SKM-1 (cell line): ENCODE measurements at regions not wholly inside any gene's neighbourhood (a gene's known extent, or its start where the extent isn't known, plus 50 kb on each side); places are given as distances from the start of the nearest gene placed in this dataset.

Source experiments
- DNase-seq: peaks from one replicate; lab custom pipeline; 2025; ENCODE audit not compliant: unreplicated experiment; lab: John Stamatoyannopoulos, UW

DNA sequence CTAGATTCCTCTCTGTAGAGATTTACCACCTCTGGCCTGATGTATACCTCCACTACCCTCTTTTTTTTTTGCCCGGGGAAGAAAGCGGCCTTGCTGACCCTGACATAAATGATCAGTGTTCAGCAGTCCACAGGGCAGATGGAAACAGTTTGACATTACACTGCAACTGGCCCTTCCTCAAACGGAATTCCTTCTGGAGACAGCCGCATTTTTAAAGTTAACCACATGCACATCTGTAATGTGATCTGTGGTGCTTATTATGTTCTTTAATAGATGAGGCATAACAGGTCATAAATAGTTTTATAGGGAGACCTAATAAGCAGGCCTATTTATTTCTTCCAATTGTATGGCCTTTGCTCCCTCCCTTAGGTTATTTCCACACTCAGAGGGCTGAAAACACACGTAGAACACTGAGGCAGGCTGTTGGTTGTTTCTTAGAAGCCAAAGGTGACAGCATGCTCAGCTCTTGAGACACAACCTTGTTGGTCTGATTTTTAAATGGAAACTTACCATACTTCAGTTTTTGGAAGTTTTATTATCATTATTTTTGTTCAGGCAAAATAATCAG lies 84.0 kb upstream of the APC start:
- DNase-seq, result no peak

- DNase-seq, result no peak
Measured at GRCh38 chr5:112655513-112655912, 82.2 kb upstream of the APC start.

DNA sequence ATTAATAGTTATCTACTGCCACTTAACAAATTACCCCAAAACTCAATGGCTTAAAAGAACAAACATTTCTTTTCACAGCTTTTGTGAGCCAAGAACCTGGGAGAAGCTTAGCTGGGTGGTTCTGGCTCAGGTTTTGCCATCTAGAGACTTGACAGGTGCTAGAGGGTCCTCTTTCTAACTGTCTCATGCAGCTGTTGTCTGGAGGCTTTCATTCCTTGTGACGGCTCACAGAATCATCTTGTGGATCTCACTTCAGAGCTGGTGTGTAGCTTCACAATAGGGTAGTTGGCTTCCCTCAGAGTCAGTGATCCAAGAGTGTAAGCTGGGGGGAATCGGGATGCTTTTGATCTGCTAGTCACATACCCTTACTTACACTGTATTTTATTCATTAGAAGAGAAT lies 81.2 kb upstream of the APC start:
- DNase-seq, result no peak

GRCh38 chr5:112657804-112658203 lies 79.9 kb upstream of the APC start:
- no peak for DNase-seq

DNA sequence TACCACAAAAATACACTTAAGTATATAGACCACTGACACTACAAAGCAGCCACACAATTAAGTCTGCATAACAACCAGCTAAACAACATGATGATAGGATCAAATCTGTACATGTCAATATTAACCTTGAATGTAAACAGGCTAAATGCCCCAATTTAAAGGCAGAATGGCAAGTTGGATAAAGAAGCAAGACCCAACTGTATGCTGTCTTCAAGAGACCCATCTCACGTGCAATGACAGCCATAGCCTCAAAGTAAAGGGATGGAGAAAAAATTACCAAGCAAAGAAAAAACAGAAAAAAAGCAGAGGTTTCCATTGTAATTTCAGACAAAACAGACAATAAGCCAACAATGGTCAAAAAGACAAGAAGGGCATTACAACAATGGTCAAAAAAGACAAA lies 77.3 kb upstream of the APC start:
- DNase-seq, result no peak

- no peak for DNase-seq
Measured at GRCh38 chr5:112663146-112663545, 74.5 kb upstream of the APC start.

GRCh38 chr5:112668016-112668415 lies 69.7 kb upstream of the APC start:
- DNase-seq, result no peak

DNA sequence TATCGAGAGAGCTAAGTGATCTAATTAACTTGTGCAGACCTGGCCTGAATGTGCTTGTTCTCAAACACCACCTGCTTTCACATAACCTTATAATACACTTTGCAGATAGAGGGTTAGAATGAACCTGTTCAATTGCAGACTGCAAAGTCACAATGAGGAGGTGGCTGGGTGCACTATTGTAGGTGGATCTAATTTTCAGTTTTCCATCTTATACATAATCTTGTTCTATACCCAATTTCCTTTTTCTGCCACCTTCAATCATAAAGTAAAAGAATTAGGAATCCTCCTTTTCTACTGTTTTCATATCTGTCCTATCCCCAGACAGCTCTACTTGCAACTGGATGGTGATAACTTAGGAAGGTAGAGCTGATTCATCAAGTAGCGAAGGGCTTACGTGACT lies 68.8 kb upstream of the APC start:
- DNase-seq, result no peak

DNA sequence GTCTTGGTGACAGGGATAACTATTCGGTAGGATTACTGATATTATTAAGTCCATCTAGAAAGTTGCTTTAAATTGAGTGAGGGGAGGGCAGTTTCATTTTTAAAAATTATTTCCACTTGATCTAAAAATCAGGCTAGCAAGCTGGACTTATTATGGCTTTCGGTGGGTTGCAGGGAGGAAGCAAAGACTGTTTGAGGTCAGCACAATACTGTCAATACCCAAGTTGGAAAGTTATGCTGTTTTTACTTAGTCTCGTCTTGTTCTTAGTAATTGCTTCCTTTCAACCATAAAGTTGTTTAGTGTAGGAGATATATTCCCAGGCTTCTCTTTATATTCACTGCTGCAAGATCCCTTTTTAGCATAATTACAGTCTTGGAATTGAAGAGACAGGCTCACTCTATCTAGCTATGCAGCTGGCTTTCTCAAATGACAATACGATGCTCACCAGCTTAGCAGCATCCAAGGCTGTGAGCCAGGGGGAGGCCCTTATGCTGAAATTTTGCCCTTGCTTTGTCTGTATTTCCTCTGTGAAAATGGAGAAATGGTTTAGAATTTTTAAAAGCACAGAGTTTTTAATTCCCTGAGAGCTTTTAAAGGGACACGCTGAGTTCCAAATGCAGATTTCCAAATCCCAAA lies 68.2 kb upstream of the APC start:
- DNase-seq, result no peak

DNA sequence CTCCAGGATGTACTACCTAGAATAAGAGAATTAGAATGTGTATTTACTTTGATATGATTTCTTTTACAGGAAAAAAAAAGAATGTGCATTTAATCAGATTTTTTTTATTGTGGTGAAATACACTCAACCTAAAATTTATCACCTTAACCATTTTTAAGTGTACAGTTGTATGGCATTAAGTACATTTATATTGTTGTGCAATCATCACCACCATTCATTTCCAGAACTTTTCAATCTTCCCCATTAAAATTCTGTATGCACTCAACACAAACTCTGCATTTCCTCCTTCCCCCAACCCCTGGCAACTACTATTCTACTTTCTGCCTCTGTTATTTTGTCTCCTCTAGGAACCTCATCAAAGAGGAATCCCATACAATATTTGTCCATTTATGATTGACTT lies 66.0 kb upstream of the APC start:
- DNase-seq, result no peak

GRCh38 chr5:112681481-112681908 lies 56.2 kb upstream of the APC start:
- DNase-seq, result no peak

DNA sequence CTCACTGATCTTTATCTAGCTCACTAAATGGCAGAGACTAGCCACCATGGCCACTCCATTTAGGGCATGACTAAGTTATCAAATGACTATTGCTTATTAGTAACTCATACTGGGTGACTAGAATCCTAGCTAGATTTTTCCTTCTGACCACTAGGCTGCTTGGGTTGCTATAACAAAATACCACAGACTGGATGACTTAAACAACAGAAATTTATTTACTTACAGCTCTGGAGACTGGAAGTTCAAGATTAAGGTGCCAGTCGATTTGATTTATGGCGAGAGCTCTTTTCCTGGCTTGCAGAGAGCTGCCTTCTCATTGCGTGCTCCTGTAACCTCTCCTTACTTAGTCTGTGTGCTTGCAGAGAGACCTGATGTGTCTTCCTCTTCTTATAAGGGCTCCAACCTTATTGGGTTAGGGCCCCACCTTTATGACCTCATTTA lies 55.0 kb upstream of the APC start:
- no peak for DNase-seq

DNA sequence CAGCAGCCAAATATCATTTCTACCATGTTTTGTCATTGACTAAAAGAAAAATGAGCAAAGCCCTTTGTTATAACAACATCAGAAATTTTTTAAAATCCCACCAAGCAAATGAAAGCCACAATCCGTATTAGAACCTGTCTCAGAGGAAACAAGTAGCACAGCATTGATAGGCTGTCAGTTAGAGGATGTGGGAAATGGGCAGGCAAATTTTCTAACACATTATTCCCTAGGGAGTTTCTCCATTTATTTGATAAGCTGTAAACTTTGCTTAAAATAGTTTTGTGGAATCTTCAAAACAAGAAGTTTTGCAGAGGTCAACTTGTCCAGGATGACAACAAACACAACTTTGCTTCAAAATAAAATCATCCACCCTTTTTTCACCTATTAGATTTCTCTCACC lies 53.6 kb upstream of the APC start:
- no peak for DNase-seq

DNA sequence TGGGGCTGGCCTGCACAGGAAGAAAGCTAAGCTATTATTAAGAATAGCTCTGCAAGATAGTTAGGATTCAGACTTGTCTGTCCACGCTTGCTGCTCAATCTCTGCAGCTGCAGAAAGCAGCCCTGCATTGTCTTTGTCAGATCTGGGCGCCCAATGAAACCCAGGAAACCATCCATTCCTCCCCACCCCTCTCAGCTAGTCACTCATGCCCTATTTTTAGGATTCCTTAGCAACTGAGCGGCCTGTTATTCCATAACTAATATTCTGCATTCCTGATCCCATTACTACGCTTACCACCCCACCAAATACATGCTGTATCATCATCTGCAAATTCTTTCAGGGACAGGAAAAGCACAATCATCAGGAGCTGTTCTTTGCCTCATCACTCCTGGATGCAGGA lies 52.9 kb upstream of the APC start:
- DNase-seq, result no peak

DNA sequence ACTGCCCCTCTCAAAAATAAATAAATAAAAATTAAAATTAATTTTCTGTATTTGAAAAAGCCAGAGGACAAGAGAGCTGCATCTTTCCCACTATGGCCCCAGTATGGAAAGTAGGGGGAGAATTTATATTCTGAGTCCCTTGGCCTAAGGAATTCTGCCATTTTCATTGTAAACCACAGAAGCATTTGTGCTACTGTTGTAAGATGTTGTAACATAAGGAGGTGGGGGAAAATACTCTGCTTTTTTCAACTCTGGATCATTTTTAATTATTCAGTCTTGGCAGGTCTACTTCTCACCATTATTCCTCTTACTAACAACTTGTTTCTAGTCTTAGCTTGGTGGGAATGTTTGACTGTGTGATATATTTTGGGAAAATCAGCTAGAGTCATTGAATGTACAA lies 52.3 kb upstream of the APC start:
- DNase-seq, result no peak

- DNase-seq, result no peak
Measured at GRCh38 chr5:112685931-112686330, 51.8 kb upstream of the APC start.

GRCh38 chr5:112686675-112687074 lies 51.0 kb upstream of the APC start:
- DNase-seq, result no peak

DNA sequence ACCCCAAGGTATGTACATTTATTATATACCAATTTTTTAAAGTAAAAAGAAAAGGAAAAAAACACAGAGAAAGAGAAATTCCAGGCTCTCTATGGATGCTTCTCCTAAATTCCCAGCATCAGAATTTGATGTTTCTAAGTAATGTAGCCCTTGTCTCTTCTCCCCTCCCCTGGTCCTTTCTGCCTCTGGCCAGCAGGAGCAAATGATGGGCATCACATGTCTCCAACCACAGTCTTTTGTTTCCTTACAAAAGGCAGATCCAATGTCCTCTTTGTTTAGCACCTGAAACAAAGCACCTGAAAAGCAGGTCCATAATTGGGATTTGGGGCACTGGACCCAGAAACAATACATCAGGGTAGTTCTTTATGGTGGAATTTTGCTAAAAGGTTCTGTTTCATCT lies 50.4 kb upstream of the APC start:
- DNase-seq, result no peak
